ENCODE measurements at regions not wholly inside any gene's neighbourhood (a gene's known extent, or its start where the extent isn't known, plus 50 kb on each side); places are given as distances from the start of the nearest gene placed in this dataset.
A peak's percentile ranks its signal among the peaks of the same experiment; 100 is the strongest.

- TF ChIP-seq, protein P1, sequence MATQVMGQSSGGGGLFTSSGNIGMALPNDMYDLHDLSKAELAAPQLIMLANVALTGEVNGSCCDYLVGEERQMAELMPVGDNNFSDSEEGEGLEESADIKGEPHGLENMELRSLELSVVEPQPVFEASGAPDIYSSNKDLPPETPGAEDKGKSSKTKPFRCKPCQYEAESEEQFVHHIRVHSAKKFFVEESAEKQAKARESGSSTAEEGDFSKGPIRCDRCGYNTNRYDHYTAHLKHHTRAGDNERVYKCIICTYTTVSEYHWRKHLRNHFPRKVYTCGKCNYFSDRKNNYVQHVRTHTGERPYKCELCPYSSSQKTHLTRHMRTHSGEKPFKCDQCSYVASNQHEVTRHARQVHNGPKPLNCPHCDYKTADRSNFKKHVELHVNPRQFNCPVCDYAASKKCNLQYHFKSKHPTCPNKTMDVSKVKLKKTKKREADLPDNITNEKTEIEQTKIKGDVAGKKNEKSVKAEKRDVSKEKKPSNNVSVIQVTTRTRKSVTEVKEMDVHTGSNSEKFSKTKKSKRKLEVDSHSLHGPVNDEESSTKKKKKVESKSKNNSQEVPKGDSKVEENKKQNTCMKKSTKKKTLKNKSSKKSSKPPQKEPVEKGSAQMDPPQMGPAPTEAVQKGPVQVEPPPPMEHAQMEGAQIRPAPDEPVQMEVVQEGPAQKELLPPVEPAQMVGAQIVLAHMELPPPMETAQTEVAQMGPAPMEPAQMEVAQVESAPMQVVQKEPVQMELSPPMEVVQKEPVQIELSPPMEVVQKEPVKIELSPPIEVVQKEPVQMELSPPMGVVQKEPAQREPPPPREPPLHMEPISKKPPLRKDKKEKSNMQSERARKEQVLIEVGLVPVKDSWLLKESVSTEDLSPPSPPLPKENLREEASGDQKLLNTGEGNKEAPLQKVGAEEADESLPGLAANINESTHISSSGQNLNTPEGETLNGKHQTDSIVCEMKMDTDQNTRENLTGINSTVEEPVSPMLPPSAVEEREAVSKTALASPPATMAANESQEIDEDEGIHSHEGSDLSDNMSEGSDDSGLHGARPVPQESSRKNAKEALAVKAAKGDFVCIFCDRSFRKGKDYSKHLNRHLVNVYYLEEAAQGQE (IDR thresholded peaks at IDR 0.05; ENCODE audit: unreplicated experiment) = no peak
- TF ChIP-seq, protein P2, sequence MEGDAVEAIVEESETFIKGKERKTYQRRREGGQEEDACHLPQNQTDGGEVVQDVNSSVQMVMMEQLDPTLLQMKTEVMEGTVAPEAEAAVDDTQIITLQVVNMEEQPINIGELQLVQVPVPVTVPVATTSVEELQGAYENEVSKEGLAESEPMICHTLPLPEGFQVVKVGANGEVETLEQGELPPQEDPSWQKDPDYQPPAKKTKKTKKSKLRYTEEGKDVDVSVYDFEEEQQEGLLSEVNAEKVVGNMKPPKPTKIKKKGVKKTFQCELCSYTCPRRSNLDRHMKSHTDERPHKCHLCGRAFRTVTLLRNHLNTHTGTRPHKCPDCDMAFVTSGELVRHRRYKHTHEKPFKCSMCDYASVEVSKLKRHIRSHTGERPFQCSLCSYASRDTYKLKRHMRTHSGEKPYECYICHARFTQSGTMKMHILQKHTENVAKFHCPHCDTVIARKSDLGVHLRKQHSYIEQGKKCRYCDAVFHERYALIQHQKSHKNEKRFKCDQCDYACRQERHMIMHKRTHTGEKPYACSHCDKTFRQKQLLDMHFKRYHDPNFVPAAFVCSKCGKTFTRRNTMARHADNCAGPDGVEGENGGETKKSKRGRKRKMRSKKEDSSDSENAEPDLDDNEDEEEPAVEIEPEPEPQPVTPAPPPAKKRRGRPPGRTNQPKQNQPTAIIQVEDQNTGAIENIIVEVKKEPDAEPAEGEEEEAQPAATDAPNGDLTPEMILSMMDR (conservative IDR thresholded peaks at IDR 0.05; ENCODE audit: low read depth in 2 of 2) = peak; percentile 31 to 45; a peak in 3 of 4 replicates
- no peak for TF ChIP-seq EZH2 (IDR thresholded peaks at IDR 0.05; ENCODE audit: low read depth, unreplicated experiment)
- TF ChIP-seq EZH2phosphoT487 (IDR thresholded peaks at IDR 0.05; ENCODE audit: unreplicated experiment) = no peak
- no peak for TF ChIP-seq CREB1 (CRISPR knock-in tag; IDR thresholded peaks at IDR 0.05; ENCODE audit: low read depth)
These were observed 59.7 kb downstream of the TEX35 start for GRCh38 chr1:178572604-178573003.
